Testis (tissue), 2 donors: ENCODE measurements at regions not wholly inside any gene's neighbourhood (a gene's known extent, or its start where the extent isn't known, plus 50 kb on each side); places are given as distances from the start of the nearest gene placed in this dataset.

Experiments
- DNase-seq: peaks from one replicate; pipeline ENCODE4 v3.0.0-alpha.2; 2019
- H3K27ac ChIP-seq, 2 donors: fragments of 200-600 bp; sonication (generic); one replicate each; pipeline ENCODE4 v1.5.1; 2019
- H3K27me3 ChIP-seq: fragments of 200-600 bp; sonication (generic); one replicate; pipeline ENCODE4 v1.5.1; 2019
- H3K36me3 ChIP-seq: fragments of 200-600 bp; sonication (generic); one replicate; pipeline ENCODE4 v1.5.1; 2017; ENCODE audit warnings: low read depth; ENCODE audit errors: missing control alignments
- H3K4me1 ChIP-seq: fragments of 200-600 bp; sonication (generic); one replicate; pipeline ENCODE4 v1.5.1; 2019
- H3K4me3 ChIP-seq, 2 donors: fragments of 200-600 bp; sonication (generic); one replicate each; pipeline ENCODE4 v1.5.1; 2017 to 2019
- H3K9me3 ChIP-seq: fragments of 200-600 bp; sonication (generic); one replicate; pipeline ENCODE4 v1.5.1; 2017
- POLR2A ChIP-seq: fragments of 450-650 bp; IDR thresholded peaks from one replicate; pipeline ENCODE4 v1.6.1; 2017; ENCODE audit warnings: antibody characterized with exemption, mild to moderate bottlenecking, moderate library complexity
- WGBS, 2 donors: methylation state at CpG; one replicate each; pipeline ENCODE4 v1.1.5; 2018; 5-methylcytosine and 5-hydroxymethylcytosine counted together
- intact Hi-C: fragments of 100-400 bp; cut with DNase I; formaldehyde crosslinking; loops from one replicate; pipeline ENCODE4 v1.15.1; 2023; ENCODE audit warnings: low total_unique reads
- TF ChIP-seq, protein P1 (sequence below), 3 experiments: fragments of 450-650 bp in 2 of 3; fragments of 200-600 bp in 1 of 3; sonication (generic) in 1 of 3; IDR thresholded peaks; one replicate each; pipeline ENCODE4 v1.5.1; 2016 to 2019; ENCODE audit warnings: antibody characterized with exemption in 3 of 3, mild to moderate bottlenecking in 2 of 3, moderate library complexity in 1 of 3

DNA sequence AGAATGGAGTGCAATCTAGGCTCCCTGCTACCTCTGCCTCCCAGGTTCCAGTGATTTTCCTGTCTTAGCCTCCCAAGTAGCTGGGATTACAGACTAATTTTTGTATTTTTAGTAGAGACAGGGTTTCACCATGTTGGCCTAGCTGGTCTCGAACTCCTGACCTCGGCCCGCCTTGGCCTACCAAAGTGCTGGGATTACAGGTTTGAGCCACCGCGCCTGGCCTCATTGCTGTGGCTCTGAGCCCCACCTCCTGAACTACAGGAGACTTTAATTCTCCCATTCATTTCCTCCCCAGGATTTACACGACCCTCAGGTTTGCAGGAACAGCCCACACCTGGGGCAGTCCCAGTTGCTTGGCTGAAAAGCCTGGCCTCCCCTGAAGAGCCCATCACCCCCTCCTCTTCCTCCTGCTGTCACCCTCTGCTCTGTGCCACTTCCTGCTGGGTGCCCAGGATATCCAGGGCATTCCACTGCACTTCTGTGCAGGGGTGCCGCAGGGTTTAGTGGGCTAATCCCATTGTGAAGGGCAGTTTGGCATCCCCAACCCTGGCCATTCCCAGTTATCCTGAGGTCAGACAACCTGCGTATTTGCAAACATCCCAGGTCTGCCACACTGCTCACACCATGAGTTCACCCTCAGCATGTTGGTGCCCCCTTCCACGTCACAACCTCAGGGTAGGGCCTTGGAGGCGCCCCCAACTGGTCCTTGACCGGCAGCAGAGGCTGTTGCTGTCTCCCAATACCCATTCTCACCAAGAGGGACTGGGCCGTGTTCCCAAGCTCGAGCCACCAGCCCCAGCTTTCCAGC, 265.0 kb upstream of the IRX4 start:
- TF ChIP-seq POLR2A: no peak
- Histone ChIP-seq H3K36me3 (no peaks in the 10 kb centered on the region), H3K27ac (no peak overlapping the region), H3K4me1 (no peaks in the 10 kb centered on the region), H3K27me3 (no peaks in the 10 kb centered on the region), H3K4me3 (no peak overlapping the region), H3K9me3 (no peaks in the 10 kb centered on the region)
- intact Hi-C loops: no loop called here
- no peak for DNase-seq
- 84 to 86% methylated on average over 12 to 13 of the region's 13 CpGs for WGBS, 2 donors

DNA sequence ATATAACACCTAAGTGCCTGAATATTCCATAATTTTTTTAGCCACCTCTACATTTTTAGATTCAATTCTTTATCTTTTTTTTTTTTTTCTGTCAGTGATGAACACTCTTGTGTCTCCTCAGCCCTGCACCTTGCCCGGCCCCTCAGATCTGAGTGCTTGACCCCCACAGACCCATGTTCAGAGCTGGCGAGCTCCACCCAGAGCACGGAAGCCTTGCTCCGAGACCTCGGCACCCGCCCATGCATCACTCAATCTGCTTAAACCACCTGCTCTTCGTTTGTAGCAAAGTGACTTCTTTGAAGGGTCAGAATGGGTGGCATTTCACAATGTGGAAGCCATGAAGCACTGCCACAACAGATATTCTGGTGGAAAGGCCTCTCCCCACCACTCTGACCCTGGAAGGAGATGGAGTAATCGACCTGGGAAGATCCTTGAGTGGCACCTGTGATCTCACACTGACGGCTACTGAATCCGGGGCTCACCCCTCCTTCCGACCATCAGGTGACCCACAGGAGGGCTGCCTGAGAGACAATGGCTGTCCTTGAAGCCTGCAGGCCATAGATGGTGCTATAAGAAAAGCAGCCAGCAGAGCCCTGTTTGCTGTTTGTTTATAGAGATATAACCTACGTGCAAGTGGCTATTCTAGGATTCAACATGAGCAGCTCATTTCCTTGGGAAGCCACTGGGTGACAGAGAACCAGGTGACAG, 261.1 kb upstream of the IRX4 start:
- 81 to 87% methylated on average over 12 of the region's 12 CpGs for WGBS, 2 donors
- no peaks in the 10 kb centered on the region for H3K27me3 ChIP-seq

DNA sequence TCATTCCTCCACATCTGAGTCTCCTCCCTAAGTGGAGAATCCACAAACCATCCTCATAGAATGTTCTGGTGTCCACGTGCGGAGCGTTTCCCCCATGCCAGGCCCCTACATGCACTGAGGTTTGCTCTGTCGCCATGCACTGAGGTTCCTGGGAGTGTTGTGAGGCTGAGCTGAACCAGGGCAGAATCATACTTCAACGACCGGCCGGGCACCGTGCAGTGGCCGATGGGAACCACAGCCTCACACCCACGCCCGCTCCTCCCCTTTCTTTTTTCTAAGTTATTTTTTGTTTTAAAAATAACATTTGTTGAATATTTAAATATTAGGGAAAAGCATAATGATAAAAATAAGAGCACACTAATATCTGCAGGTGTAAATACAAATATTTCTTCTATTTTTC, 260.4 kb upstream of the IRX4 start:
- Histone ChIP-seq H3K9me3 (no peaks in the 10 kb centered on the region), H3K27ac (no peak overlapping the region), H3K4me3 (no peak overlapping the region), H3K4me1 (no peaks in the 10 kb centered on the region), H3K27me3 (no peaks in the 10 kb centered on the region), H3K36me3 (no peaks in the 10 kb centered on the region)
- intact Hi-C loops: no loop called here
- WGBS, 2 donors: 85 to 91% methylated on average over 11 of the region's 11 CpGs
- TF ChIP-seq POLR2A: no peak
- DNase-seq: no peak

More for the DNA sequence above, 261.1 kb upstream of the IRX4 start:
- DNase-seq: no peak
- H3K36me3 ChIP-seq: no peaks in the 10 kb centered on the region
- intact Hi-C loops: no loop called here
- no peaks in the 10 kb centered on the region for H3K9me3 ChIP-seq
- TF ChIP-seq, protein P1, sequence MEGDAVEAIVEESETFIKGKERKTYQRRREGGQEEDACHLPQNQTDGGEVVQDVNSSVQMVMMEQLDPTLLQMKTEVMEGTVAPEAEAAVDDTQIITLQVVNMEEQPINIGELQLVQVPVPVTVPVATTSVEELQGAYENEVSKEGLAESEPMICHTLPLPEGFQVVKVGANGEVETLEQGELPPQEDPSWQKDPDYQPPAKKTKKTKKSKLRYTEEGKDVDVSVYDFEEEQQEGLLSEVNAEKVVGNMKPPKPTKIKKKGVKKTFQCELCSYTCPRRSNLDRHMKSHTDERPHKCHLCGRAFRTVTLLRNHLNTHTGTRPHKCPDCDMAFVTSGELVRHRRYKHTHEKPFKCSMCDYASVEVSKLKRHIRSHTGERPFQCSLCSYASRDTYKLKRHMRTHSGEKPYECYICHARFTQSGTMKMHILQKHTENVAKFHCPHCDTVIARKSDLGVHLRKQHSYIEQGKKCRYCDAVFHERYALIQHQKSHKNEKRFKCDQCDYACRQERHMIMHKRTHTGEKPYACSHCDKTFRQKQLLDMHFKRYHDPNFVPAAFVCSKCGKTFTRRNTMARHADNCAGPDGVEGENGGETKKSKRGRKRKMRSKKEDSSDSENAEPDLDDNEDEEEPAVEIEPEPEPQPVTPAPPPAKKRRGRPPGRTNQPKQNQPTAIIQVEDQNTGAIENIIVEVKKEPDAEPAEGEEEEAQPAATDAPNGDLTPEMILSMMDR (IDR thresholded peaks at IDR 0.05): no peak
- no peak for TF ChIP-seq POLR2A
- no peaks in the 10 kb centered on the region for H3K4me1 ChIP-seq
- H3K4me3 ChIP-seq: no peak overlapping the region
- H3K27ac ChIP-seq: no peak overlapping the region

DNA sequence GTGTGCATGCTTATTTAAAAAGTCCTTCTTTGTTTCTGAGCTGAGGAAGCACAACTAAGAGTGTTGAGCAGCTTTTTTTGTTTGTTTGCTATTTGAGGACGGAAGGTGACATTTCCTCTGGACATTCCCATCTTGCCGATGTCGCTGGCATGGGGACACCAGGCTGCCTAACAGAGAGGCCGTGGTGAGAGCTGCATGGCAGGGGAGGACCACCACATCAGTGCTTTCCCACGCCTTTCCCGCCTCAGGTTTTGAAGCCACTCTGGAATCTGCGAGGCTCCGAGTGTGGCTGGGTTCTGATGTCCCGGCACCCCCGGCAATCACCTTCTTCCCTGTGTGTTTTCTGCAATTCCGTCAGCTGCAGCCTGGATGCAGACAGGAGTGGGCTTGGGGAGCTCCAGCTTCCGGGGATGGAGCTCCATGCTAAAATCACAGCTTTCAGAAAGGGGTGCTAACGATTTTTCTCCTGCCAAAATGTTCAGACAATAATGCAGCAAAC, 259.8 kb upstream of the IRX4 start:
- no peak for TF ChIP-seq POLR2A
- TF ChIP-seq, protein P1 (IDR thresholded peaks at IDR 0.05): no peak
- H3K27ac ChIP-seq: no peak overlapping the region
- WGBS, 2 donors: 72 to 75% methylated on average over 13 of the region's 13 CpGs
- H3K4me3 ChIP-seq: no peak overlapping the region
- H3K4me1 ChIP-seq: no peaks in the 10 kb centered on the region
- no peaks in the 10 kb centered on the region for H3K27me3 ChIP-seq
- H3K36me3 ChIP-seq: no peaks in the 10 kb centered on the region
- intact Hi-C loops: no loop called here
- no peak for DNase-seq
- H3K9me3 ChIP-seq: no peaks in the 10 kb centered on the region

DNA sequence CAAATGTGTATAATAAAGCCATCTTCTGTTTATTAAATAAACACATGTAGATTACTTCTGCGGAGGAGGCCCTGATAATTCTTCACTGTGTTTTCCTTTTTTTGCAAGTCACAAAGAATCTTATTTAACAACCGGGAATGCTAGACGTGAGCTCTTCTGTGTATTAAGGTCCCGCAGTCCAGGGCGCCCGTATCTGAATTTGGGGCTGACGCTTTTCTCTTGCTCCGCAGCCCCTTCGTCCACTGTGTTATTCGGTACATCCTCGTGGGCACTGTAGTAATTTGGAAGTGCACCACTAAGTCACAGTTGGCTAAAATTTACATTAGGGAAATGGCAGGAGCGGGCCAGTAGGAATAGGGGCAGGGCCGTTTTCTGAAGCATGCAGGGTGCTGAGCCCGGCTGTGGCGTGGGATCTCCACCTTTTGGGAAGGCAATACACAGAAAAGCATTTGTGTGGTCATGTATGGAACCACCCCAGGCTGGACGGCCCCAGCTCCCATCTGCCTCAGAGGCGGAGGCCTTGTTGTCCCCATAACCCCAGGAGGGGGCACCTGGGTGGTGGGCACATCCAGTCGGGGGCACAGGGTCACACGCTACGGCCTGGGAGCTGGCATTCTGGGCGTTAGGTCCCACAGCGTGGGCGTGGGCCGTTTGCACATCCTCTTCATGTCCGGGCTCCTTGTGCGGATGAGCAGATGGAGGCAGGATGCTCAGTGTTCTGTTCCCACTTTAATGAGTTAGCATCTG, 258.7 kb upstream of the IRX4 start:
- TF ChIP-seq POLR2A: no peak
- TF ChIP-seq, protein P1 (IDR thresholded peaks at IDR 0.05): no peak
- H3K9me3 ChIP-seq: no peaks in the 10 kb centered on the region
- 80 to 82% methylated on average over 23 to 26 of the region's 26 CpGs for WGBS, 2 donors
- no peak for DNase-seq
- H3K36me3 ChIP-seq: no peaks in the 10 kb centered on the region
- H3K4me1 ChIP-seq: no peaks in the 10 kb centered on the region
- intact Hi-C loops: no loop called here
- H3K27me3 ChIP-seq: no peaks in the 10 kb centered on the region
- no peak overlapping the region for H3K4me3 ChIP-seq
- no peak overlapping the region for H3K27ac ChIP-seq
